Right lobe of liver (tissue), 4 donors: ENCODE measurements at regions not wholly inside any gene's neighbourhood (a gene's known extent, or its start where the extent isn't known, plus 50 kb on each side); places are given as distances from the start of the nearest gene placed in this dataset.

ENCODE experiments used
- POLR2A ChIP-seq: fragments of 450-650 bp; IDR thresholded peaks from one replicate; pipeline ENCODE4 v1.6.1; 2017; ENCODE audit warnings: antibody characterized with exemption, mild to moderate bottlenecking
- TF ChIP-seq, protein P1 (sequence below), 4 donors: fragments of 200-600 bp in 3 of 4; fragments of 450-650 bp in 1 of 4; IDR thresholded peaks; one replicate each; pipeline versions ENCODE4 v1.5.1 to v1.8.0; 2016 to 2022; ENCODE audit warnings: antibody characterized with exemption in 4 of 4, mild to moderate bottlenecking in 2 of 4
- donor health status: DM: no; HTN: no; CAD: no.
- donor health status: DM: no; HTN: no; CAD: no.
- donor health status: DM: no; HTN: yes; CAD: no.

DNA sequence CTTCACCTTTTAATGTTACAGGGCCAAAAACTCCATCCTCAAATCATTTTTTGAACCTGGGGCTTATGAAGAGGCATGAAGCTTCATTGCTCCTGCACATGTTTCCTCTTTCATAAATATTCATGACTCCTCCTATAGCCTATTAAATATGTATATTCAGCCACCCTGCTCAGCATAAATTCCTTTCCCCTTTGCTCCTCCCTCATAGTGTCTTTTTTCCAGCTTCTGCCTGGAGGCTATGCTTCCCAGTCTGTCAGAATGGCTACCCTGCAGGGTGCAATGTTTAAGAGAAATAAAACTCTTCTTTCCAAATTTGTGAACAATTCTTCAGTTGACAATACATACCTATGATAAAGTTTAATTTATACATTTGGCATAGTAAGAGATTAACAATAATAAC, 1082.9 kb upstream of the CDH18 start:
- TF ChIP-seq, protein P1, sequence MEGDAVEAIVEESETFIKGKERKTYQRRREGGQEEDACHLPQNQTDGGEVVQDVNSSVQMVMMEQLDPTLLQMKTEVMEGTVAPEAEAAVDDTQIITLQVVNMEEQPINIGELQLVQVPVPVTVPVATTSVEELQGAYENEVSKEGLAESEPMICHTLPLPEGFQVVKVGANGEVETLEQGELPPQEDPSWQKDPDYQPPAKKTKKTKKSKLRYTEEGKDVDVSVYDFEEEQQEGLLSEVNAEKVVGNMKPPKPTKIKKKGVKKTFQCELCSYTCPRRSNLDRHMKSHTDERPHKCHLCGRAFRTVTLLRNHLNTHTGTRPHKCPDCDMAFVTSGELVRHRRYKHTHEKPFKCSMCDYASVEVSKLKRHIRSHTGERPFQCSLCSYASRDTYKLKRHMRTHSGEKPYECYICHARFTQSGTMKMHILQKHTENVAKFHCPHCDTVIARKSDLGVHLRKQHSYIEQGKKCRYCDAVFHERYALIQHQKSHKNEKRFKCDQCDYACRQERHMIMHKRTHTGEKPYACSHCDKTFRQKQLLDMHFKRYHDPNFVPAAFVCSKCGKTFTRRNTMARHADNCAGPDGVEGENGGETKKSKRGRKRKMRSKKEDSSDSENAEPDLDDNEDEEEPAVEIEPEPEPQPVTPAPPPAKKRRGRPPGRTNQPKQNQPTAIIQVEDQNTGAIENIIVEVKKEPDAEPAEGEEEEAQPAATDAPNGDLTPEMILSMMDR (IDR thresholded peaks at IDR 0.05): no peak
- no peak for TF ChIP-seq POLR2A
